ENCODE measurements at regions not wholly inside any gene's neighbourhood (a gene's known extent, or its start where the extent isn't known, plus 50 kb on each side); places are given as distances from the start of the nearest gene placed in this dataset.
"Not testable (repeated sequence)": the region's sequence is repeated elsewhere in the genome, so short reads cannot be mapped to it uniquely, and the experiment has no call there.

DNA sequence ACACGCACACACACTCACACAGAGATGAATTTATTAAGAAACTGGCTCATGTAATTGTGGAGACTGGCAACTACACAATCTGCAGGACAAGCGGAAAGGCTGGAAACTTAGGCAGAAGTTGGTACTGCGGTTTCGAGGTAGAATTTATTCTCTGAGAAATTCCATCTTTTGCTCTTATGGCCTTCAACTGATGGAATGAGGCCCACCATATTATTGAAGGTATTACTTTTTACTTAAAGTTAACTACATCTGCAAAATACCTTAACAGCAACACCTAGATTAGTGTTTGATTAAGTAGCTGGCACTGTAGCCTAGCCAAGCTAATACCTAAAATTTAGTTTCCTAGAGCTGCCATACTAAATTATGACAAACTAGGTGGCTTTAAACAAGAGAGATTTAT, 384.0 kb upstream of the UBE2E3 start:
- no peak for DNase-seq

DNA sequence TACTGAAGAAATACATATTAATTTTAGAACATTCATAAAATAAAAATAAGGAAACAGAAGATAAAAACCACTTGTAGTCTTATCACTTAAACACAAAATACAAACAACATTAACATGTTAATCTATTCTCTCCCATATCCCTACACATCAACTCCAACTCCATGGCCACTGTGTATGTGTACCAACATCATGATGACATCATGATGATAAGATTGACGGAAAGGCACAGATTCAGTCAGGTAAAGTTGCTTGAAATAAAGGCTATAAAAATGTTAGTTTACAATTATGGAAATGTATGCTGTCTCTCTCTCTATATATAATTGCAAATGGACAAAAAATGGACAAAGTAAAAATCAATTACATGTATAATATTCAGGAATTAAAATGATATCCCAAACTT, 388.5 kb upstream of the UBE2E3 start:
- DNase-seq = no peak

DNA sequence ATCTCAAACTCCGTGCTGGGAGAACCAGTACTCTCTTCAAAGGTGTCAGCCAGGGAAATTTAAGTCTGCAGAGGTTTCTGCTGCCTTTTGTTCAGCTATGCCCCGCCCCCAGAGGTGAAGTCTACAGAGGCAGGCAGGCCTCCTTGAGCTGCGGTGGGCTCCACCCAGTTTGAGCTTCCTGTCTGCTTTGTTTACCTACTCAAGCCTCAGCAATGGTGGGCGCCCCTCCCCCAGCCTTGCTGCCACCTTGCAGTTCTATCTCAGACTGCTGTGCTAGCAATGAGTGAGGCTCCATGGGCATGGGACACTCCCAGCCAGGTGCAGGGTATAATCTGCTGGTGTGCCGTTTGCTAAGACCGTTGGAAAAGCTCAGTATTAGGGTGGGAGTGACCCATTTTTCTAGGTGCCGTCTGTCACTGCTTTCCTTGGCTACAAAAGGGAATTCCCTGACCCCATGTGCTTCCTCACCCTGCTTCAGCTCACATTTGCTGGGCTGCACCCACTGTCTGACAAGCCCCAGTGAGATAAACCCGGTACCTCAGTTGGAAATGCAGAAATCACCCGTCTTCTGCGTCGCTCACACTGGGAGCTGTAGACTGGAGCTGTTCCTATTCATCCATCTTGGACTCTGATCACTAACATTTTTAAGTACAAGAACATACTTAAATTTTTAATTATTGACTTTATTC, 389.2 kb upstream of the UBE2E3 start:
- not testable (repeated sequence) for DNase-seq

DNA sequence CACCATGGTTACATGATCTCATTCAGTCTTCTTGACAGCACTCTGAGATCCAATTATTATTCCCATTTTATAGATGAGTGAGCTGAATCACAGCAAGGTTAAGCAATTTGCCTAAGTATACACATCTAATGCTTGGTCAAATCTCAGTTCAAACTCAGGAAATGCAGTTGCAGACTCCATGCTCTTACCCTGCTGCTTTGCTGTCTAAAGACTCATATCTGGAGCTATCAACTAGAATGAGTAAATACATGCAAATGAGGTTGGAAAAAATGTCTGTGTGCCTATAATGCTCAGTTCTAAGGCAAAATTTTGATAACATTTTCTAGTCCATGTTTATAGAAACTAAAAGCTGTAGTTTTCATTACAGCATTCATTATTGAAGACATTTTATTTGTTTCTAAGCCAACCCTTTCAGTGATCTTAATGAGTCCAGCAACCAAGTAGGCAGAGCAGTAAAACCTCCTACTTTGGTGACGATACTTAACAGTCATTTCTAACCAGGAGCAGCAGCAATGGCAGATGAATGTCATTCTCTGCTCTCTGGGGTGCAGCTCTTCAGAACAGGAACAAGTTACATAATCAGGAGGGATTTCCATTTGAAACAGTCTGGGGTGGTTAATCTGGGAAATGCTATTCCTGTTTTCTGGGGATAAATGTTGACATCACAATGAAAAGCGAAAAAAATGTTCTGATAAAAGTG, 396.8 kb upstream of the UBE2E3 start:
- DNase-seq = no peak

DNA sequence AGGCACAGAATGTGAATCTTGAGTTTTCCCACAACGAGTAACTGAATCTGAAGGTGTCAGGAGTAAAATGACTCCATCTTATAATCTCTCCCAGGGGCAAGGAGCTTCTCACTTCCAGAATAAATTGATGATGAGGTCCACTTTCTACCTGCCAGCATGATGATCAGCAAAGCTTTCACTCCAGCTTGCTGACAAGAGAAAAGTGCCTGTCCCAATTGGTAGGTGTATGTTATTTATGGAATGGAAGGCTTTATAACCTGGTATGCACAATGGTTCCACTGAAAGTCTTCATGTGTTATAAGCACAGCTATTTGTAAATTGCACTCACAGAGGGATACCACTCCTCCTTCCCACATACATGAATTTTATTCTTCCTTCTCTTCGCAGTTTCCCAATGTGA, 401.0 kb upstream of the UBE2E3 start:
- no peak for DNase-seq

DNA sequence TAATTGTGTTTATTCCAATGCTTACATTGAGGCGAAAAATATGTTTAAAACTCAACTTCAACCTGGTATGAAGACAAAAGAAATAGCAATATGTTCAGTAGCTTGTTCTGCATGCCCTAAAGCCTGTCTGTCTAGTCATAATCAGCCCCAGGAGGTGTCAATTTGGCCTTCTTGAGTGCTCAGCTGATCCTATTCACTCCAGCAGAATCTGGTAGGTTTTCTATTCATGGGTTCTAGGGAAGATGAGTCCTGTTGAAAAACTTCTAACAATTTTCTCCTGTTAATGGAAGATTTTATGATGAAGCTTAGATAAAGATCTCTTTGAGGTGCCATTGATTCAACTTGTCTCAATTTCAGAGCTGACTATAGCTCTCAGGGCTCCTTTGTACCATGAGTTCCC, 402.0 kb upstream of the UBE2E3 start:
- DNase-seq = no peak

DNA sequence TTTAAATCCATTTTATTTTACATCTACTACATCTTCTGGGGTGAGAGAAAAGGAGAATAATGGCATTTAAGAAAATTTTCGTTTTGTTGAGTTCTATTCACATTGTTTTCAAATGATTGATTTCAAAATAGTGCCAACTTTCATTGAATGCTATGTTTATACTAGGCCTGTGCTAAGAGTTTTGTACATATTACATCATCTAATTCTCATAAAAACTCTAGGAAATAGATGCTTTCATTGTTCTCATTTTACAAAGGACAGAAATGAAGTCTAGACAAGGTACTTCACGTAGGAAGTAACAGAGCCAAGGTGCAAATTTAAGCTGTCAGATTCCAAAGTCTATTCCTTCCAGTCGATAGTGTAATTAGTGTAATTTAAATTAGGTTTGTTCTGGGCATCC, 402.8 kb upstream of the UBE2E3 start:
- no peak for DNase-seq

DNA sequence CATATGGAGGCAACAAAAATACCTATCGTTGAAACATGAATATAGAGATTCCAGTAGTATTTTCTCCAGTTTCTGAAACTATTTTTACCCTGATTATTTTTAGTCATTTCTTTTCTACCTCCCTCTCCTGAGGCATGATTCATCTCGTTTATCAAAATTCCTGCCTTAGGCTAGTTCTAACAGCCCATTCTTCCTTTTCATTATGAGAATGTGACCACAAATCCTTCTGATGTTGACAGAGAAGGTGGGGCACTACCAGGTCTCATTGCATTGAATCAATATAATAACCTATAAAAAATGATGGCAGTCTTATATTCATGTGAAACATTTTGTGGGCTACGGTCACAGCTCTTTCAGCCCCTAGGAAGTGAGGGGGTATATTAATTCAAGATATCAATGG, 406.5 kb upstream of the UBE2E3 start:
- DNase-seq = peak; percentile 10

DNA sequence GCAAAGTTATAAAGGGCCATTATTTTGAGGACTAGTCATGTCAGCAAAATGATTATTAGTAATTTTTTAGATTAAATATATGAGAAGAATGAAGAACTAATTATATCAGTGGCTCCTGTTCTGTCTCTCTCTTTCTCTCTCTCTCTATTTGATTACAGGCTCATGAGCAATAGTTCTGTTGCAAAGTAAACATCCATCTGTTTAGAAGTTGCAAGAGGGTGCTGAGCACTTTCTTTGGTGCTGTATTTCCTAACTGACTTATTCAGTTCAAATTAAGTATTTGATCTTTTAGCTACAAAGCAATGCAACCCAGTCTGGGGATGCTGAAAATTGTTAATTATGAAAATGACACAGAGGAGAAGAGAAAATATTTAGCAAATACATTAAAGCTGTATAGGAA, 408.1 kb upstream of the UBE2E3 start:
- DNase-seq = no peak

DNA sequence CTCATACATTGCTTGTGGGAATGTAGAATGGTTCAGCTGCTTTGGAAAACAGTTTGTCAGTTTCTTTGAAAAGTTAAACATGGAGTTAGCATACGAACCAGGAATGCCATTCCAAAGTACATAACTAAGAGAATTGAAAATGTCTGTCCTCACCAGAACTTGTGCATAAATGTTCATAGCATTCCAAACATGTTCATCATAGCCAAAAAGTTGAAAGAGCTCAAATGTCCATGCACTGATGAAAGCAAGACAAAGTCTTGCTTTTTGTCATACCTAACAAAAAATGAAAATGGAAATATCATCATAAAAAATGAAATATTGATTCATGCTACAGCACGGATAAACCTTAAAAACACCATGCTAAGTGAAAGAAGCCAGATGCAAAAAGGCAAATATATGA, 408.8 kb upstream of the UBE2E3 start:
- DNase-seq = peak; percentile 81

DNA sequence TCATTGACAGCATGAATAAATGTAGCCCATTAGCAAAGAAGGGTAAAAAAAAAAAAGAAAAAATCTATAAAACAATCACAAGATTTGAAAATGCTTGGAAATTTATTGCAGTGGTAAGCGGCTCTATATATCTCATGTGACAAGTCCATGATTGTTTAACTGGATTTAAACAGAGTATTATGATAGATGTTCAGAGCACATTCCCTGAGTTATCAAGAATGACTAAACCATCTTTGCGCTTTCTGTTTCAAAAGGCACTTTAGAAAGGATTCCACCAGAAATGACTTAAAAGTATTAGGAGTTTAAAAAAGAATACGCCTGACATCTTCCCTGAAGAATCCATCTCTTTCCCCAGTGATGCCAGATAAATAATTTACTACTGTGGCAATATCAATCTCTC, 409.5 kb upstream of the UBE2E3 start:
- peak; percentile 19 for DNase-seq

DNA sequence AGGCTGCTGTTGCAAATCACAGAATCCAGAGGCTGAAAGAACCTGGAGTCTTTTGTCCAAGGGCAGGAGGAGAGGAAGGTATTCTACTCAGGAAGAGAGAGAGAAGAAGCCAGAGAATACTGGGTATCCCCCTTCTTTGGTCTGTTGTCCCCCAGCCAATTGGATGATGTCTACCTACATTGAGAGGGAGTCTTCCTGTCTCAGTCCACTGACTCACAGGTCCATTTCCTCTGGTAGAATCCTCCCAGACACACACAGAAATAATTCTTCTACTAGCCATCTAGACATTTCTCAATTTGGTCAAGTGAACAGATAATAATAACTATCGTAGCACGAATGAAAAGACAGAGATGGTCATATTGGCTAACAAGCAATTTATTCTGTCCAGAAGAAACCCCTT, 416.4 kb upstream of the UBE2E3 start:
- no peak for DNase-seq

DNA sequence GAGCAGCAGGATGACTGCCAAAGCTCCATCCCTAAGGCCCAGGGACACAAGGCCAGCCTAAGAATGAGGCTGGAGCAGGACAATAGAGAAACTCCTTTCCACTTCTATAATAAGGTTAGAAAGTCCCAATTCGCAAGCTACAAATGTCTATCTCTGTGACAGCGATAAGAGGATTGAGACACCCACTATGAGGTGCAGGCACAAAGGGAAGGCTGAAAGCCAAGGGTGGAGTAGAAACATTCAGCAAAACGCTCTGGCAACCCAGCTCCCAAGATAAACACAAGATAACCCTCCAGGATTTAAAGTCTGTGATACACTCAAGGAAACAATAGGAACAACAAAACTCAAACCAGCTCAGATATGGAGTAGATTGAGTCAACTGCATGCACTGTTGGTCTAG, 418.0 kb upstream of the UBE2E3 start:
- DNase-seq = no peak

DNA sequence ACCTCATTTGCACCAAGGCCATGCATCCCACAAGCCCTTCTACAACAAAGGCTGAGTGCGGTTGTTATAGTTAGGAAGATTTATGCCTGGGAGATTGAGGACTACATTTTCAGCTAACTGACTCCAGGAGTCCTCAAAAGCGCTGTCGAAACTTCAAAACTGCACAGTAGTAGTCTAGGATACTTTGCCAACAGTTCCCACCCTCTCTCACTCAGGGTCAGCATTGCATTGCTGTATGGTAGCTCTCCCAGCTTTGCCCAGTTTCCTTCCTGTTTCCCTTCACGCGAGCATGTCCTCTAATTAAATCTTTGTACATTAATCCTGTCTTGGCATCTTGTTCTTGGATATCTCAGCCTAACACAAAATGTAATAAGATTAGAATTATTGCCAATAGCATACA, 420.6 kb upstream of the UBE2E3 start:
- DNase-seq = peak; percentile 29

DNA sequence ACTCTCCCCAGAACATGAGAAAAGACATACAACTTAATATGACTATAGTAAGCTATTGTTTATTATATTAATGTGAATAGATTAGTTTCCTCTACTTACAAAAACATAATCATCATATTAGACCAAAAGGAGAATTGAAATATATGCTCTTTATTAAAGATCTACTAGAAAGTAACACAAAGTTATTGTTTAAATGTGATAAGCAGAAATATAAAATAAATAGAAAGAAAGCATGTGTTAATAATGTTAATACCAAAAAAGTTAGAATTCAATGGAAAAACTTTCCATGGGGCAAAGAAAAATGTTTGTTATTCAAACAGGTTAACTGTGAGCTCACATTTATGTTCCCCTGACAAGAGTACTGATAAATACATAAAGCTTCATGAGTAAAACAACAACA, 421.4 kb upstream of the UBE2E3 start:
- no peak for DNase-seq

DNA sequence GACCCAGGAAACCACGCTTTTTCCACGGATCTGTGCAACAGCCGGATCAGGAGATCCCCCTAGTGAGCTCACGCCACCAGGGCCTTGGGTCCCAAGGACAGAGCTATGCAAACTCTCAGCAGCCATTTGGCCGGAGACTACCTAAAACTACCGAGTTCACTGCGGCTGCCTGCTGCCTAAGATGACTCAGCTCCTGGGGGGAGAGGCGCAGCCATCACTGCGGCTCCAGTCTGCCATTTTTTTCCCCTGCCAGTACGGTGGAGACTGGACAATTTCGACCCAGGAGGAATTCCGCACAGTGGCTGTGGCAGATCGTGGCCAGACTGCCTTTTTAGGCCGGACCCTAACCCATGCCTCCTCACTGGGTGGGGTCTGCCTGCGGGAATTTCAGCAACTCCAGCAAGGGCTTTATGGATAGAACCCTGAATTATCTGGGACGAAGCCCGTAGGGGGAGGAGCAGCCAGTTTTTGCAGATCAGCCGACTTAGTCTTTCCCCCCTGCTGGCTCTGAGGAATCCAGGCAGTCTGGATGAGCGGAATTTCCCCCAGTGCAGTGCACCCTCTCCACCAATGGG, 424.9 kb upstream of the UBE2E3 start:
- DNase-seq = no peak

DNA sequence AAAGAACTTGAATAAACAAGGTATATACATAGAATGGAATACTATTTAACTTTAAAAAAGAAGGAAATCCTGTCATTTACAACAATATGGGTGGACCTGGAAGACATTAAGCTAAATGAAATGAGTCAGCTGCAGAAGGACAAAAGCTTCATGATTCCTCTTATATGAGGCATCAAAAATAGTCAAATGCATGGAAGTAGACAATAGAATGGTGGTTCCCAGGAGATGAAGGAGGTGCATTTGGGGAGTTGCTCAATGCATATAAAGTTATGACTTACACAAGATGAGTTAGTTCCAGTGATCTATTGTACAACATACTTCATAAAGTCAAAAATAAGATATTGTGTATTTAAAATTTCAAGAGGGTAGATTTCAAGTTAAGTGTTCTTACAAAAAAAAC, 426.1 kb upstream of the UBE2E3 start:
- DNase-seq = no peak

DNA sequence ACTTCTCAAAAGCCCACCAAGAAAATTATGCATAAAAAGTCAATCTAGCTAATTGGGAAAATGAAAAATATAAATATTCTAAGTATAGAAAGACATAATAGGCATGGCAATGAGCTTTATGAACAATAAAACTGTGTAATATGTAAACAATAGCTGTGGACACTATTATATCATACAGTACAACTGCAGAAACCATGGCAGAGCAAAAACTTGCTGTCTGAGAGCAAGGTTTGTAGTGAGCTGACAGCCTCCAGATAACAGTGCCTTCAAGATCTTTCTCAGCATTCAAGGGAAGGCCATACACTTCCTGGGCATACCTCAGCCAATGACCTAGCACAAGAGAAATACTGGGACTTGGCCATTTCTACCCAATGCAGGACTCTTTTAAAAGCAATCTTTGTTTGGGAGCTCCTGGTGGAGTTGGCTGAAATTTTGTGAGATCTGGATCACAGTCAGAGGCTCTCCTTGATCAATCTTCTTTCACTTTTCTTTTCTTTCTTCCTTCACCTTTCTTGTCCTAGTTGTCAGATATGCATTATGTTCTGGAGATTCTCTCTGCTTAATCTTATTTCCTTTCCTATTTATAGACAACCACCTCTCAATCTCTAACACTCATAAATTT, 427.2 kb upstream of the UBE2E3 start:
- DNase-seq = no peak

DNA sequence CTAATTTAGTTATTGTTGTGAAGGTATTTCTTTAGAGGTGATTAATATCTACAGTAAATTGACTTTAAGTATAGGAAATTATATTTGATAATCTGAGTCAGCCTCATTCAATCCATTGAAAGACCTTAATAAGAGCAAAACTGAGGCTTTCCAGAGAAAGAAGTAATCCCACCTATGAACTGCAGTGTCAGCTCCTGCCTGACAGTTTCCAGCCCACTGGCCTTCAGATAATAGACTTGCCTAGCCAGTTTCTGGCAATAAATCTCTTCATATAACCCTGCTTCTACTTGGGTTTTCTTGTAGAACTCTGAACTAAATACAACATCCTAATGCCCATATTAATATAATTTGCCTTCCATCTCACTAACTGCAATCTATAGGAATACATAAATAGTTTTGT, 437.9 kb upstream of the UBE2E3 start:
- DNase-seq = no peak

DNA sequence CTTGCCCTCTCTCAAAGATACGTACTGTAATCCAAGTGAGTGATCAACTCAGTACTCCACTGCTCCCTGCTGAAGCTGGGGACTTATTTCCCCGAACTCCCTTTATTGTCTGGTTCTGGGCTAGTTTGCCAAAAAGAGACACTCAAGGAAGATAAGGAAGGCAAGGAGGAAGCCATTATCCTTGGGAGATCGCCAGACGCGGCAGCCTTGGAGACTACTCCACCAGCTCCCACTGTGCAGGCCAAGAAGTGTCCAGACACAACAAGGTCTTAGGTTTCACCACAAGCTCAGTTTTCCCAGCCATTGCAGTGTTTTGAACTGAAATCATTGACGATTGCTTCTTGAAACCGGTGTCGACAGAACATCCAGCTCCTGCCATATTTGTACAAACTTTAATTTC, 439.6 kb upstream of the UBE2E3 start:
- DNase-seq = no peak

DNA sequence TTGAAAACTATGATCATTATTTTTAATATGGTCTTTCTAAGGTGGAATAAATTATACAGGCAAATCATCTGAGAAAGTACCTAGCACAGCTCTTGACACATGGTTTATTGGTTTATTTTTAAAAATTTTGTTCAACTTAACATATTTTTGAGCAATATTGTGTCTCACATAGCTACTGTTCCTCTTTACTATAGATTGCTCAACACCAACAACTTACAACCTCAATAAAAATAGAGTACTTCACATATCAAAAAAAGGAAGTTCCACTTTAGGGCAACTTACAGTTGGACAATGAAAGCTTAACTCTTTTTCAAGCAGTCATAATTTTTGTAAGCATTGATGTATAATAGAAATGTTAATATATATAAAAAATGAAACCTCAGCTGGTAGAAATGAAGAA, 440.9 kb upstream of the UBE2E3 start:
- no peak for DNase-seq

DNA sequence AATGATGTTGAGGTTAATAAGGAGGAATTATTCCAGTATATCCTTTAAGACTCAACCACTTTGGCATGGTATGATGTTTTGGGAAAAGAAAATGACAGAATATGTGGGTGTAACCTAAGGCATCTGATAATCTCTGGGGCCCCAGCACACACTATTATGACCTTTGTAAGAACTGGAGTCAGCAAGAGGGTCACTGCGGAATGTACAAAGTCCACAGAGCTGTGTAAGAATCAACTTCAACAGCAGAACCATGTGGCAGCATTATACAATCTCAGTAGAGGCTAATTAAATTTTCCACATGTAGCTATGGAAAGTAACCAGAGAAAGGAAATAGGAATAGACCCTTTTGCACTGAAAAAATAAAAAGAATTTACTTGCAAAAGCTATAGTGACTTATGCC, 445.1 kb upstream of the UBE2E3 start:
- no peak for DNase-seq

DNA sequence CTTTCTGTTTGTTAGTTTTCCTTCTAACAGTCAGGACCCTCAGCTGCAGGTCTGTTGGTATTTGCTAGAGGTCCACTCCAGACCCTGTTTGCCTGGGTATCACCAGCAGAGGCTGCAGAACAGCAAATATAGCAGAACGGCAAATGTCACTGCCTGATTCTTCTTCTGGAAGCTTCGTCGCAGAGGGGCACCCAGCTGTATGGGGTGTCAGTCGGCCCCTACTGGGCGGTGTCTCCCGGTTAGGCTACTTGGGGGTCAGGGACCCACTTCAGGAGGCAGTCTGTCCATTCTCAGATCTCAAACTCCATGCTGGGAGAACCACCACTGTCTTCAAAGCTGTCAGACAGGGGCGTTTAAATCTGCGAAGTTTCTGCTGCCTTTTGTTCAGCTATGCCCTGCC, 448.6 kb upstream of the UBE2E3 start:
- not testable (repeated sequence) for DNase-seq

DNA sequence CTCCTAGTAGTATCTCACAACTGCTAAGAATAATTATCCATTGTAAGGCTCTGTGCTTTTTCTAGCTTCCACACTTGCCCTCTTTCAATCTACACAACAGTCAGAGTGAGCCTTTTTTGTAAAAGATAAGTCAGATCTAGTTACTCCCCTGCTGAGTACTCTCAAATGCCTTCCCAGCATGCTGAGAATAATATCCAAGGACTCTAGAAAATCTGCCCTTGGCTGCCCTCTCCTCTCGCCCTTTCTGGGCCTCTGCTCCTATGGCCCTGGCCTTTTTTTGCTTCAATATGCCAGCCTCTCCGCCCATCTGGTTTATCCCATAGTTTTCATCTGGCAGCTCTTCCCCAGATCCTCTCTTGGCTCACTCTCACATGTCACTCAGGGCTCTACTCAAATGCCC, 455.9 kb upstream of the UBE2E3 start:
- DNase-seq = no peak
